WTC11 (cell line): ENCODE measurements at regions not wholly inside any gene's neighbourhood (a gene's known extent, or its start where the extent isn't known, plus 50 kb on each side); places are given as distances from the start of the nearest gene placed in this dataset.

Source experiments
- ATAC-seq: fragments of 200-7000 bp; cut with Tn5 transposase; 2 replicates; pipeline ENCODE4 v1.10.0; 2021; ENCODE audit warnings: mild to moderate bottlenecking, moderate library complexity
- CTCF ChIA-PET: fragments of 300-600 bp; sonication (Branson Sonifier 250); formaldehyde crosslinking; loops from one replicate; lab custom pipeline; 2021; ENCODE audit warnings: antibody characterized with exemption; lab: Charles Lee
- POLR2A ChIA-PET: fragments of 350-600 bp; sonication (Branson Sonifier 250); formaldehyde crosslinking; loops from one replicate; lab custom pipeline; 2021; ENCODE audit warnings: antibody characterized with exemption; lab: Charles Lee
- DNase-seq: peaks from one replicate; pipeline ENCODE4 v3.0.0; 2021; ENCODE audit warnings: low spot score
- H3K27ac Mint-ChIP-seq: 2 replicates; pipeline ENCODE4 v1.8.0; 2021; ENCODE audit warnings: mixed read lengths
- H3K27me3 Mint-ChIP-seq: 2 replicates; pipeline ENCODE4 v1.8.0; 2021; ENCODE audit warnings: low read depth, mild to moderate bottlenecking, moderate library complexity, mixed read lengths
- H3K36me3 Mint-ChIP-seq: 2 replicates; pipeline ENCODE4 v1.8.0; 2021; ENCODE audit warnings: mixed read lengths
- H3K4me1 Mint-ChIP-seq: 2 replicates; pipeline ENCODE4 v1.8.0; 2022; ENCODE audit warnings: mixed read lengths
- H3K4me3 Mint-ChIP-seq: 2 replicates; pipeline ENCODE4 v1.8.0; 2021; ENCODE audit warnings: mild to moderate bottlenecking, moderate library complexity, mixed read lengths
- H3K9me3 Mint-ChIP-seq: 2 replicates; pipeline ENCODE4 v1.8.0; 2021; ENCODE audit warnings: mixed read lengths
- ATF1 ChIP-seq: sonication (generic); formaldehyde crosslinking; IDR thresholded peaks from 2 replicates; pipeline ENCODE4 v1.8.1; 2023; ENCODE audit warnings: mild to moderate bottlenecking, moderate library complexity, missing genetic modification reagents
- CBFB ChIP-seq: sonication (generic); formaldehyde crosslinking; IDR thresholded peaks from 2 replicates; pipeline ENCODE4 v1.8.1; 2022; ENCODE audit warnings: mild to moderate bottlenecking, low read depth, missing genetic modification reagents
- CREM ChIP-seq: sonication (generic); formaldehyde crosslinking; IDR thresholded peaks from 2 replicates; pipeline ENCODE4 v1.8.1; 2022; ENCODE audit warnings: mild to moderate bottlenecking, missing genetic modification reagents, moderate library complexity
- GTF2I ChIP-seq: fragments of 250-450 bp; sonication (Bioruptor Pico); conservative IDR thresholded peaks from 2 replicates; pipeline ENCODE4 v1.4.0; 2021; ENCODE audit warnings: mild to moderate bottlenecking
- NR1H2 ChIP-seq: sonication (generic); formaldehyde crosslinking; IDR thresholded peaks from 2 replicates; pipeline ENCODE4 v1.9.0; 2021; ENCODE audit warnings: mild to moderate bottlenecking, moderate library complexity, missing genetic modification reagents
- OVOL2 ChIP-seq: fragments of 250-450 bp; sonication (Bioruptor Pico); IDR thresholded peaks from 2 replicates; pipeline ENCODE4 v1.9.0; 2021; ENCODE audit warnings: mild to moderate bottlenecking, borderline replicate concordance
- SMAD3 ChIP-seq: sonication (generic); formaldehyde crosslinking; IDR thresholded peaks from 2 replicates; pipeline ENCODE4 v1.8.0; 2022; ENCODE audit warnings: missing genetic modification reagents, mild to moderate bottlenecking, borderline replicate concordance
- ZNF219 ChIP-seq: sonication (generic); formaldehyde crosslinking; IDR thresholded peaks from 2 replicates; pipeline ENCODE4 v1.8.0; 2023; ENCODE audit warnings: missing genetic modification reagents, mild to moderate bottlenecking, borderline replicate concordance
- ZNF317 ChIP-seq: sonication (generic); formaldehyde crosslinking; IDR thresholded peaks from 2 replicates; pipeline ENCODE4 v1.8.1; 2023; ENCODE audit warnings: low read depth, mild to moderate bottlenecking, moderate library complexity, missing genetic modification reagents, borderline replicate concordance
- TF ChIP-seq, protein P1 (sequence below): sonication (generic); formaldehyde crosslinking; IDR thresholded peaks from 2 replicates; pipeline ENCODE4 v1.8.1; 2022; ENCODE audit warnings: mild to moderate bottlenecking, missing genetic modification reagents, moderate library complexity, borderline replicate concordance
- TF ChIP-seq, protein P2 (sequence below): sonication (generic); formaldehyde crosslinking; IDR thresholded peaks from 2 replicates; pipeline ENCODE4 v1.8.0; 2022; ENCODE audit warnings: missing genetic modification reagents
- TF ChIP-seq, protein P3 (sequence below): fragments of 250-450 bp; sonication (Bioruptor Pico); IDR thresholded peaks from 2 replicates; pipeline ENCODE4 v1.9.0; 2021; ENCODE audit warnings: mild to moderate bottlenecking

DNA sequence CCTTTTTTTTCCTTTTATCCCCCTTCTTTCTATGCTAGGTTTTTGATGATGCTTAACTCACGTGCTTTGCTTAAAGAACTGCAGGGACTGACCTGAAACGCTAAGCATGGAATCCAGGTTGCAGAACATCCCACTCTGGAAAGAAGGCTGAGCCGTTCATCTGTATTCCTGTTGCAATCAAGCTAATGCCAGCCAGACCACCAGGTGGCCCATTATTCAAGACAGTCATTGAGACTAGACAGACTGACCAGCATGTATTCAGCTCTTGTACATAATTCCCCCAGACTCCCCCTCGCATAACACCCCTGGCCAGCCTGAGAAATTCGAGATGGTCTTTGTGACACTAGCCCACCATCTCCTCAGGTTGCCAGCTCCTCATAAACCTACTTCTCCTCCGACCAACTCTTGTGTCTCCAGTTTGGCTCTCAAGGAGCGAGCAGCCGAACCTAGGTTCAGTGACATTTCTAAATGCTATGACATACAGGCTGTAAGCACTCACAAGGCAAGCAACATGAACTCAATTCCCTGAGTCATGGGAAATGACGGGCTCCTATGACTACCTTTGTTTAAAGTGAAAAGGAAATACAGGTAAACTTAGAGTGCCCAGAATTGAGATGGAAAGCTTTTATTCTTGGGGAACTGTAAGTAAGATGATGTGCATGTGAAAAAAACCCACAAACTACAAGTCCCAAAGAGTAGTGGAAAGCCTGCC is 309.3 kb upstream of the CDYL start:
- CTCF ChIA-PET, result interaction anchor here (0.6 kb wide), 1 partner anchor 89 kb away, joined by 4 read pairs; no protein-coding TSS in a partner anchor
- POLR2A ChIA-PET, result no interaction called here
- TF ChIP-seq GTF2I (CRISPR knock-in tag) (no peak), ATF1 (no peak), NR1H2 (CRISPR knock-in tag) (no peak), SMAD3 (CRISPR knock-in tag) (no peak), CREM (CRISPR knock-in tag) (no peak), OVOL2 (no peak), CBFB (CRISPR knock-in tag) (no peak), ZNF317 (CRISPR knock-in tag) (no peak)
- TF ChIP-seq, protein P1, sequence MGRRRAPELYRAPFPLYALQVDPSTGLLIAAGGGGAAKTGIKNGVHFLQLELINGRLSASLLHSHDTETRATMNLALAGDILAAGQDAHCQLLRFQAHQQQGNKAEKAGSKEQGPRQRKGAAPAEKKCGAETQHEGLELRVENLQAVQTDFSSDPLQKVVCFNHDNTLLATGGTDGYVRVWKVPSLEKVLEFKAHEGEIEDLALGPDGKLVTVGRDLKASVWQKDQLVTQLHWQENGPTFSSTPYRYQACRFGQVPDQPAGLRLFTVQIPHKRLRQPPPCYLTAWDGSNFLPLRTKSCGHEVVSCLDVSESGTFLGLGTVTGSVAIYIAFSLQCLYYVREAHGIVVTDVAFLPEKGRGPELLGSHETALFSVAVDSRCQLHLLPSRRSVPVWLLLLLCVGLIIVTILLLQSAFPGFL (CRISPR knock-in tag), result no peak
- TF ChIP-seq, protein P2, sequence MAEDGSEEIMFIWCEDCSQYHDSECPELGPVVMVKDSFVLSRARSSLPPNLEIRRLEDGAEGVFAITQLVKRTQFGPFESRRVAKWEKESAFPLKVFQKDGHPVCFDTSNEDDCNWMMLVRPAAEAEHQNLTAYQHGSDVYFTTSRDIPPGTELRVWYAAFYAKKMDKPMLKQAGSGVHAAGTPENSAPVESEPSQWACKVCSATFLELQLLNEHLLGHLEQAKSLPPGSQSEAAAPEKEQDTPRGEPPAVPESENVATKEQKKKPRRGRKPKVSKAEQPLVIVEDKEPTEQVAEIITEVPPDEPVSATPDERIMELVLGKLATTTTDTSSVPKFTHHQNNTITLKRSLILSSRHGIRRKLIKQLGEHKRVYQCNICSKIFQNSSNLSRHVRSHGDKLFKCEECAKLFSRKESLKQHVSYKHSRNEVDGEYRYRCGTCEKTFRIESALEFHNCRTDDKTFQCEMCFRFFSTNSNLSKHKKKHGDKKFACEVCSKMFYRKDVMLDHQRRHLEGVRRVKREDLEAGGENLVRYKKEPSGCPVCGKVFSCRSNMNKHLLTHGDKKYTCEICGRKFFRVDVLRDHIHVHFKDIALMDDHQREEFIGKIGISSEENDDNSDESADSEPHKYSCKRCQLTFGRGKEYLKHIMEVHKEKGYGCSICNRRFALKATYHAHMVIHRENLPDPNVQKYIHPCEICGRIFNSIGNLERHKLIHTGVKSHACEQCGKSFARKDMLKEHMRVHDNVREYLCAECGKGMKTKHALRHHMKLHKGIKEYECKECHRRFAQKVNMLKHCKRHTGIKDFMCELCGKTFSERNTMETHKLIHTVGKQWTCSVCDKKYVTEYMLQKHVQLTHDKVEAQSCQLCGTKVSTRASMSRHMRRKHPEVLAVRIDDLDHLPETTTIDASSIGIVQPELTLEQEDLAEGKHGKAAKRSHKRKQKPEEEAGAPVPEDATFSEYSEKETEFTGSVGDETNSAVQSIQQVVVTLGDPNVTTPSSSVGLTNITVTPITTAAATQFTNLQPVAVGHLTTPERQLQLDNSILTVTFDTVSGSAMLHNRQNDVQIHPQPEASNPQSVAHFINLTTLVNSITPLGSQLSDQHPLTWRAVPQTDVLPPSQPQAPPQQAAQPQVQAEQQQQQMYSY (CRISPR knock-in tag), result no peak
- peaks cover 28% of the 10 kb centered on the region for H3K9me3 Mint-ChIP-seq
- H3K27me3 Mint-ChIP-seq, result peaks cover 2% of the 10 kb centered on the region; the same call in 1 of the 2 replicates
- ATAC-seq (no peak), DNase-seq (no peak)
- peaks cover 21% of the 10 kb centered on the region for H3K4me1 Mint-ChIP-seq
- no peak overlapping the region for H3K4me3 Mint-ChIP-seq
- H3K27ac Mint-ChIP-seq, result no peak overlapping the region
- H3K36me3 Mint-ChIP-seq, result peaks cover 25% of the 10 kb centered on the region

DNA sequence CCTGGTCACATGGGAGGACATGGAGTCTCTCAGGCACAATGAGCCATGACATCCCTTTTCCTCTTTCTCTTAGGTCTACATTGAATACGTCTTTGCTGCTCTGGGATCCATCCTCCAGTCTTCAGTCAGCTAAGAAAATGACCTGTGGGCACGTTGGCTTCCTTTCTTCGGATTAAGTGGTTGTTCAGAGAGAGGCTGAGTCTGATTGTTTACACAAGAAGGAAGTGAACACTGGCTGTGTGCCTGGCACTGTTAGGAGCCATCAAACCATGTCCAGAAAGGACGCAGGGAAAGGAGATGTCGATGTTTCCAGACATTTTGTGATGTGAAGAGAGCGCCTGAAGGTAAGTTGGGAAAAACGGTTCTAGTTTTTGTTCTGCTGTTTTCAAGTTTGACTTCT is 309.9 kb upstream of the CDYL start:
- Mint-ChIP-seq H3K4me3 (no peak overlapping the region), H3K9me3 (peaks cover 21% of the 10 kb centered on the region), H3K27ac (no peak overlapping the region), H3K27me3 (peaks cover 2% of the 10 kb centered on the region; the same call in 1 of the 2 replicates), H3K4me1 (peaks cover 15% of the 10 kb centered on the region), H3K36me3 (peaks cover 19% of the 10 kb centered on the region)
- ChIA-PET POLR2A (no interaction called here), CTCF (interaction anchor here (0.6 kb wide), 1 partner anchor 89 kb away, joined by 4 read pairs; no protein-coding TSS in a partner anchor)
- no peak for DNase-seq
- ATAC-seq, result no peak
- no peak for TF ChIP-seq ZNF219
- TF ChIP-seq, protein P2 (CRISPR knock-in tag), result no peak

DNA sequence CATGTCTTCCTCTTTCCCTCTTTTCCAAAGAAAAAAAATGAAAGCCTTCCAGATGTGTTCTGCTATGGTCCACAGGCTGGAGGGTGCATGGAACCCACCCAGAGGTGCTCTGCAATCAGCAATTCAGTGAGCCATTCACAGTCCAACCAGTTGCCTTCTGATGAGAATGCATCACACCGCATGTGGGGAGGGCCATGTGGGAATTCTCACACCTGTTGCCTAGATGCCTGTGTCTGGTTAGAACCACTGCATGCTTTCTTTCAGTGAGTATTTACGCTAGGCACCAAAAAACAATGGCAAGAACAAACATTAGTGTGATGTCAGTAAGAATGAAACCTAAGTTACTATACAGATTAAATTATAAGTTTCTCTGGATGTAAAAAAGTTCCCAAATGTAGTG is 311.6 kb upstream of the CDYL start:
- DNase-seq (no peak), ATAC-seq (no peak)
- ChIA-PET CTCF (no interaction called here), POLR2A (no interaction called here)
- peaks cover 2% of the 10 kb centered on the region; the same call in 1 of the 2 replicates for H3K27me3 Mint-ChIP-seq
- no peak overlapping the region for H3K4me3 Mint-ChIP-seq
- H3K9me3 Mint-ChIP-seq, result peaks cover 10% of the 10 kb centered on the region
- H3K36me3 Mint-ChIP-seq, result peaks cover 7% of the 10 kb centered on the region; the same call in 1 of the 2 replicates
- peaks cover 7% of the 10 kb centered on the region for H3K4me1 Mint-ChIP-seq
- TF ChIP-seq, protein P3, sequence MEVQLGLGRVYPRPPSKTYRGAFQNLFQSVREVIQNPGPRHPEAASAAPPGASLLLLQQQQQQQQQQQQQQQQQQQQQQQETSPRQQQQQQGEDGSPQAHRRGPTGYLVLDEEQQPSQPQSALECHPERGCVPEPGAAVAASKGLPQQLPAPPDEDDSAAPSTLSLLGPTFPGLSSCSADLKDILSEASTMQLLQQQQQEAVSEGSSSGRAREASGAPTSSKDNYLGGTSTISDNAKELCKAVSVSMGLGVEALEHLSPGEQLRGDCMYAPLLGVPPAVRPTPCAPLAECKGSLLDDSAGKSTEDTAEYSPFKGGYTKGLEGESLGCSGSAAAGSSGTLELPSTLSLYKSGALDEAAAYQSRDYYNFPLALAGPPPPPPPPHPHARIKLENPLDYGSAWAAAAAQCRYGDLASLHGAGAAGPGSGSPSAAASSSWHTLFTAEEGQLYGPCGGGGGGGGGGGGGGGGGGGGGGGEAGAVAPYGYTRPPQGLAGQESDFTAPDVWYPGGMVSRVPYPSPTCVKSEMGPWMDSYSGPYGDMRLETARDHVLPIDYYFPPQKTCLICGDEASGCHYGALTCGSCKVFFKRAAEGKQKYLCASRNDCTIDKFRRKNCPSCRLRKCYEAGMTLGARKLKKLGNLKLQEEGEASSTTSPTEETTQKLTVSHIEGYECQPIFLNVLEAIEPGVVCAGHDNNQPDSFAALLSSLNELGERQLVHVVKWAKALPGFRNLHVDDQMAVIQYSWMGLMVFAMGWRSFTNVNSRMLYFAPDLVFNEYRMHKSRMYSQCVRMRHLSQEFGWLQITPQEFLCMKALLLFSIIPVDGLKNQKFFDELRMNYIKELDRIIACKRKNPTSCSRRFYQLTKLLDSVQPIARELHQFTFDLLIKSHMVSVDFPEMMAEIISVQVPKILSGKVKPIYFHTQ (CRISPR knock-in tag), result no peak
- TF ChIP-seq ZNF219, result no peak
- H3K27ac Mint-ChIP-seq, result no peak overlapping the region
